HepG2 (cell line): ENCODE measurements at regions not wholly inside any gene's neighbourhood (a gene's known extent, or its start where the extent isn't known, plus 50 kb on each side); places are given as distances from the start of the nearest gene placed in this dataset.
A peak's percentile ranks its signal among the peaks of the same experiment; 100 is the strongest.

Experiments
- ATAC-seq: fragments of 200-7000 bp; cut with Tn5 transposase; 3 replicates; pipeline ENCODE4 v1.9.1; 2020; ENCODE audit warnings: mild to moderate bottlenecking, moderate library complexity
- BruUV-seq: library from RNA; stranded (reverse); fragments of 400-500 nt; replicated peaks from 2 replicates; lab custom pipeline; 2021; lab: Mats Ljungman, UMichigan
- CTCF ChIA-PET: fragments of 300-600 bp; formaldehyde crosslinking; extraction: SDS; loops from one replicate; lab custom pipeline; 2021; ENCODE audit warnings: low total read pairs, inconsistent platforms, low intra/inter-chr PET ratio; lab: Yijun Ruan, JAX
- POLR2A ChIA-PET: fragments of 350-600 bp; sonication (Branson Sonifier 250); formaldehyde crosslinking; loops from one replicate; lab custom pipeline; 2020; ENCODE audit warnings: antibody characterized with exemption, inconsistent platforms; lab: Yijun Ruan, JAX
- DNase-seq: peaks from one replicate; pipeline ENCODE4 v3.0.0-alpha.2; 2015; ENCODE audit warnings: low spot score
- FAIRE-seq: peaks from 3 replicates; lab custom pipeline; 2011; peaks lifted over from hg19 to GRCh38; lab: Jason Lieb, UNC
- H2AFZ ChIP-seq: one replicate; pipeline ENCODE4 v1.6.1; 2011; ENCODE audit warnings: low read length, inconsistent platforms
- H3K27ac ChIP-seq: fragments of 300-600 bp; 3 replicates; pipeline ENCODE4 v1.8.0; 2011; ENCODE audit warnings: mixed run types, mild to moderate bottlenecking, mixed read lengths, low read length, inconsistent platforms; ENCODE audit not compliant: insufficient read depth; ENCODE audit errors: extremely low read length
- H3K27me3 ChIP-seq, 2 experiments: fragments of 200-600 bp in 1 of 2; 2 replicates in 1 of 2; 3 replicates in 1 of 2; pipeline versions ENCODE4 v1.6.0 to v1.8.0; 2011; ENCODE audit warnings: low read length in 2 of 2, mild to moderate bottlenecking in 2 of 2, moderate library complexity in 2 of 2, inconsistent platforms in 1 of 2; ENCODE audit not compliant: insufficient read depth in 2 of 2, control insufficient read depth in 1 of 2
- H3K36me3 ChIP-seq, 2 experiments: fragments of 200-600 bp in 1 of 2; replicated peaks in 1 of 2; 2 replicates in 1 of 2; 3 replicates in 1 of 2; pipeline versions ENCODE4 v1.5.1 to v1.8.0; 2011; ENCODE audit warnings: low read length in 2 of 2, inconsistent platforms in 1 of 2; ENCODE audit not compliant: insufficient read depth in 2 of 2, control insufficient read depth in 1 of 2
- H3K4me1 ChIP-seq: 2 replicates; pipeline ENCODE4 v1.5.1; 2012; ENCODE audit warnings: low read length, inconsistent platforms; ENCODE audit not compliant: insufficient read depth
- H3K4me2 ChIP-seq: 2 replicates; pipeline ENCODE4 v1.6.0; 2011; ENCODE audit warnings: low read depth, low read length, inconsistent platforms
- H3K4me3 ChIP-seq, 3 experiments: fragments of 200-600 bp in 1 of 3; sonication (generic), shearing (Covaris generic) in 1 of 3; replicated peaks in 1 of 3; 2 replicates each; pipeline ENCODE4 v1.5.1; 2011 to 2016; ENCODE audit warnings: low read length in 3 of 3, inconsistent platforms in 2 of 3, low read depth in 2 of 3, mild to moderate bottlenecking in 2 of 3, control low read depth in 1 of 3, mixed read lengths in 1 of 3; ENCODE audit not compliant: insufficient read depth in 1 of 3
- H3K79me2 ChIP-seq: one replicate; pipeline ENCODE4 v1.6.1; 2011; ENCODE audit warnings: low read length, inconsistent platforms; ENCODE audit not compliant: insufficient read depth
- H3K9ac ChIP-seq: 2 replicates; pipeline ENCODE4 v1.6.0; 2011; ENCODE audit warnings: mild to moderate bottlenecking, low read depth, low read length, inconsistent platforms; ENCODE audit not compliant: insufficient read depth
- H3K9me3 ChIP-seq: 2 replicates; pipeline ENCODE4 v1.5.1; 2012; ENCODE audit warnings: mild to moderate bottlenecking, low read length
- H4K20me1 ChIP-seq: 2 replicates; pipeline ENCODE4 v1.6.0; 2011; ENCODE audit warnings: inconsistent platforms, mild to moderate bottlenecking, low read length, moderate library complexity; ENCODE audit not compliant: insufficient read depth
- AFF4 ChIP-seq: sonication (generic); formaldehyde crosslinking; IDR thresholded peaks from 2 replicates; pipeline ENCODE4 v1.4.0; 2020; ENCODE audit warnings: missing genetic modification reagents
- CSRNP1 ChIP-seq: sonication (generic); formaldehyde crosslinking; IDR thresholded peaks from 2 replicates; pipeline ENCODE4 v1.8.1; 2023; ENCODE audit warnings: mild to moderate bottlenecking, missing genetic modification reagents
- MNT ChIP-seq: fragments of 450-650 bp; IDR thresholded peaks from 2 replicates; pipeline ENCODE4 v1.6.1; 2016
- ZKSCAN1 ChIP-seq: fragments of 150-350 bp; IDR thresholded peaks from 2 replicates; pipeline ENCODE4 v1.6.1; 2014; ENCODE audit warnings: low read length
- ZNF597 ChIP-seq: sonication (generic); formaldehyde crosslinking; IDR thresholded peaks from 2 replicates; pipeline ENCODE4 v1.5.0; 2020; ENCODE audit warnings: missing genetic modification reagents
- in situ Hi-C: cut with HindIII; loops from 2 replicates; pipeline ENCODE4 v1.10.0; 2017; ENCODE audit warnings: low pct_unique_long_range_greater_than_20kb; ENCODE audit not compliant: extremely low pct_ligation_motif_present
- intact Hi-C: fragments of 100-400 bp; cut with micrococcal nuclease; formaldehyde crosslinking; loops from one replicate; pipeline ENCODE4 v1.10.0; 2022; ENCODE audit not compliant: unreplicated experiment

DNA sequence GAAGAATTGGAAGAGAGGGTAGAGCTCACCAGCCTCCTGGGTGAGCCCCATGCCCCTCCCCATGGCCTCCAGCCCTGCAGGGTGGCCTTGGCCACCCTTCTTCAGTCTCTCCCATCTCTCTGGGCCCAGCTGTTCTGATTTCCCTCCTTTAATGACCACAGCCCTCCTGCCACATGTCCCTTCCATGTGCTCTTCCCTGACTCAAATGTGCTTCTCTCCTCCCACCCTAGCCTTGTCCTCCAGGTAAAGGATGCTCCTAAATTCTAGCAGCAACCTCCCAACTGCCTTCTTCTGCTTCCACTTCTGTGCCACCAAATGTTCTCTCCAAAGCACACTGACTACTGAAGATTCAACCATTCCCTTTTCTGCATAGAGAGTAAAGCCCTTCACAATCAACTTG is 83.0 kb downstream of the ADRA2C start:
- H3K4me2 ChIP-seq, result no peak overlapping the region
- no peak for FAIRE-seq
- H3K4me1 ChIP-seq, result no peaks in the 10 kb centered on the region
- BruUV-seq, result no TSS peak
- CTCF ChIA-PET, result no interaction called here
- H3K27me3 ChIP-seq, result peaks cover 0 to 46% of the 10 kb centered on the region in 2 experiments; a peak in 3 of 5 replicates
- no peak overlapping the region for H3K9ac ChIP-seq
- no peak for ATAC-seq
- H3K36me3 ChIP-seq, result no peaks in the 10 kb centered on the region
- H3K9me3 ChIP-seq, result peaks cover 9% of the 10 kb centered on the region
- H4K20me1 ChIP-seq, result no peaks in the 10 kb centered on the region
- no peak overlapping the region for H2AFZ ChIP-seq
- in situ Hi-C loops (no loop called here), intact Hi-C loops (no loop called here)
- DNase-seq, result no peak
- H3K79me2 ChIP-seq, result no peaks in the 10 kb centered on the region
- POLR2A ChIA-PET, result interaction anchor here (0.6 to 1.4 kb wide), 2 partner anchors 12 to 45 kb away, joined by 3 to 4 read pairs; no protein-coding TSS in a partner anchor
- H3K27ac ChIP-seq, result no peak overlapping the region
- TF ChIP-seq CSRNP1 (no peak), ZNF597 (CRISPR knock-in tag) (no peak), AFF4 (CRISPR knock-in tag) (no peak), ZKSCAN1 (no peak), MNT (peak; percentile 93)
- H3K4me3 ChIP-seq, result no peak overlapping the region
